CD14-positive monocyte (primary cell): ENCODE measurements at regions not wholly inside any gene's neighbourhood (a gene's known extent, or its start where the extent isn't known, plus 50 kb on each side); places are given as distances from the start of the nearest gene placed in this dataset.
"Not testable (repeated sequence)": the region's sequence is repeated elsewhere in the genome, so short reads cannot be mapped to it uniquely, and the experiment has no call there.

Source experiments
- DNase-seq, 3 donors: peaks; one replicate each; pipeline ENCODE4 v3.0.0-alpha.2; 2011 to 2022
- H2AFZ ChIP-seq: 2 replicates; pipeline ENCODE4 v1.6.0; 2012; ENCODE audit warnings: mild to moderate bottlenecking, low read depth, low read length, inconsistent platforms; ENCODE audit not compliant: insufficient read depth, poor library complexity, severe bottlenecking
- H3K27ac ChIP-seq, 2 donors: 1 replicate in 1 of 2; 2 replicates in 1 of 2; pipeline ENCODE4 v1.5.1; 2012 to 2013; ENCODE audit warnings: low read length in 2 of 2, control low read depth in 1 of 2, inconsistent platforms in 1 of 2, low read depth in 1 of 2, mild to moderate bottlenecking in 1 of 2
- H3K27me3 ChIP-seq, 2 donors: one replicate each; pipeline versions ENCODE4 v1.6.0 to v1.6.1; 2011 to 2013; ENCODE audit warnings: low read length in 2 of 2; ENCODE audit not compliant: control insufficient read depth in 2 of 2, insufficient read depth in 2 of 2
- H3K36me3 ChIP-seq, 2 donors: replicated peaks in 1 of 2; 1 replicate in 1 of 2; 2 replicates in 1 of 2; pipeline versions ENCODE4 v1.5.1 to v1.6.1; 2012 to 2013; ENCODE audit warnings: low read length in 2 of 2, control low read depth in 1 of 2, inconsistent platforms in 1 of 2, mild to moderate bottlenecking in 1 of 2; ENCODE audit not compliant: insufficient read depth in 2 of 2, control insufficient read depth in 1 of 2
- H3K4me1 ChIP-seq, 2 donors: 1 replicate in 1 of 2; 2 replicates in 1 of 2; pipeline versions ENCODE4 v1.5.1 to v1.6.1; 2012 to 2013; ENCODE audit warnings: low read length in 2 of 2, control low read depth in 1 of 2, inconsistent platforms in 1 of 2, mild to moderate bottlenecking in 1 of 2, moderate library complexity in 1 of 2; ENCODE audit not compliant: insufficient read depth in 2 of 2, control insufficient read depth in 1 of 2
- H3K4me2 ChIP-seq: replicated peaks from 2 replicates; pipeline ENCODE3; 2012; ENCODE audit warnings: low read length, moderate library complexity, mild to moderate bottlenecking; ENCODE audit not compliant: poor library complexity, severe bottlenecking; ENCODE audit errors: extremely low read depth
- H3K4me3 ChIP-seq, 3 experiments: fragments of 200-600 bp in 1 of 3; sonication (generic) in 1 of 3; replicated peaks in 1 of 3; 1 replicate in 2 of 3; 2 replicates in 1 of 3; pipeline ENCODE4 v1.5.1; 2011 to 2013; ENCODE audit warnings: low read length in 3 of 3, mild to moderate bottlenecking in 3 of 3, control low read depth in 2 of 3, low read depth in 2 of 3, inconsistent platforms in 1 of 3, moderate library complexity in 1 of 3
- H3K79me2 ChIP-seq: 2 replicates; pipeline ENCODE4 v1.6.0; 2012; ENCODE audit warnings: mild to moderate bottlenecking, control low read depth, inconsistent platforms, low read length, moderate library complexity; ENCODE audit not compliant: insufficient read depth
- H3K9ac ChIP-seq: 2 replicates; pipeline ENCODE4 v1.6.0; 2017; ENCODE audit warnings: low read length, mild to moderate bottlenecking; ENCODE audit not compliant: insufficient read depth, poor library complexity, severe bottlenecking
- H3K9me3 ChIP-seq, 2 donors: replicated peaks in 1 of 2; 1 replicate in 1 of 2; 2 replicates in 1 of 2; pipeline versions ENCODE4 v1.5.1 to v1.6.1; 2012 to 2013; ENCODE audit warnings: low read length in 2 of 2, control low read depth in 1 of 2; ENCODE audit not compliant: control insufficient read depth in 1 of 2, insufficient read depth in 1 of 2
- H4K20me1 ChIP-seq: 2 replicates; pipeline ENCODE4 v1.6.0; 2012; ENCODE audit warnings: mild to moderate bottlenecking, low read length, control low read depth, moderate library complexity; ENCODE audit not compliant: insufficient read depth
- H3K27ac Mint-ChIP-seq, 7 donors: one replicate each; pipeline ENCODE4 v1.8.0; 2020; ENCODE audit warnings: mild to moderate bottlenecking in 7 of 7, mixed read lengths in 7 of 7, moderate library complexity in 6 of 7, inconsistent platforms in 2 of 7
- H3K27me3 Mint-ChIP-seq, 3 donors: one replicate each; pipeline ENCODE4 v1.8.0; 2021 to 2022; ENCODE audit warnings: low read depth in 3 of 3, mild to moderate bottlenecking in 3 of 3, mixed read lengths in 3 of 3, moderate library complexity in 3 of 3, inconsistent platforms in 1 of 3
- H3K36me3 Mint-ChIP-seq, 2 donors: one replicate each; pipeline ENCODE4 v1.8.0; 2020; ENCODE audit warnings: mixed read lengths in 2 of 2, inconsistent platforms in 1 of 2, mild to moderate bottlenecking in 1 of 2
- H3K4me1 Mint-ChIP-seq: one replicate; pipeline ENCODE4 v1.8.0; 2020; ENCODE audit warnings: mild to moderate bottlenecking, mixed read lengths
- H3K4me3 Mint-ChIP-seq, 2 donors: one replicate each; pipeline ENCODE4 v1.8.0; 2020; ENCODE audit warnings: mild to moderate bottlenecking in 2 of 2, mixed read lengths in 2 of 2, moderate library complexity in 1 of 2
- H3K9me3 Mint-ChIP-seq, 7 donors: one replicate each; pipeline ENCODE4 v1.8.0; 2020 to 2022; ENCODE audit warnings: mixed read lengths in 7 of 7, mild to moderate bottlenecking in 6 of 7, moderate library complexity in 6 of 7, inconsistent platforms in 2 of 7
- WGBS: methylation state at CpG from one replicate; pipeline ENCODE4 v1.1.5; 2013; ENCODE audit warnings: missing lambda C conversion rate; ENCODE audit not compliant: insufficient coverage; 5-methylcytosine and 5-hydroxymethylcytosine counted together
- intact Hi-C, 2 donors: fragments of 100-400 bp; cut with micrococcal nuclease; formaldehyde crosslinking; loops; one replicate each; pipeline versions ENCODE4 v1.15.0 to v1.15.1; 2023

GRCh38 chr3:193926071-193926470 lies 209.9 kb upstream of the HES1 start:
- Mint-ChIP-seq H3K4me1 (peaks cover 13% of the 10 kb centered on the region), H3K27ac (peak overlapping the region in 5 of 7 donors; percentile 2 to 37 (median 8)), H3K9me3 (peaks cover 6 to 21% (median 15%) of the 10 kb centered on the region in 7 donors)
- H2AFZ ChIP-seq, H3K27me3 ChIP-seq, H3K4me2 ChIP-seq, H3K27ac ChIP-seq, H3K36me3 Mint-ChIP-seq, H4K20me1 ChIP-seq, H3K9ac ChIP-seq, H3K27me3 Mint-ChIP-seq, H3K4me3 Mint-ChIP-seq, H3K4me3 ChIP-seq, H3K79me2 ChIP-seq, H3K36me3 ChIP-seq, intact Hi-C loops: not testable (repeated sequence)
- WGBS: 40% methylated on average over 1 of the region's 3 CpGs
- Histone ChIP-seq H3K9me3 (peaks cover 0 to 17% of the 10 kb centered on the region in 2 donors), H3K4me1 (peaks cover 4 to 11% of the 10 kb centered on the region in 2 donors)
- peak; percentile 35 to 61 (median 50) for DNase-seq

- H3K9me3 Mint-ChIP-seq: peaks cover 6 to 21% (median 15%) of the 10 kb centered on the region in 7 donors
- H4K20me1 ChIP-seq, intact Hi-C loops: not testable (repeated sequence)
Observed at GRCh38 chr3:193927413-193928206, 208.3 kb upstream of the HES1 start.

More at GRCh38 chr3:193927413-193928206, 208.3 kb upstream of the HES1 start:
- whole genome bisulfite sequencing: 100% methylated on average over 1 of the region's 5 CpGs
- DNase-seq, H3K4me3 Mint-ChIP-seq, H3K9ac ChIP-seq, H2AFZ ChIP-seq, H3K36me3 ChIP-seq, H3K36me3 Mint-ChIP-seq, H3K4me2 ChIP-seq, H3K27me3 ChIP-seq, H3K4me3 ChIP-seq, H3K27ac ChIP-seq, H3K27me3 Mint-ChIP-seq, H3K79me2 ChIP-seq: not testable (repeated sequence)
- Histone ChIP-seq H3K4me1 (peaks cover 4 to 11% of the 10 kb centered on the region in 2 donors), H3K9me3 (peaks cover 0 to 17% of the 10 kb centered on the region in 2 donors)
- Mint-ChIP-seq H3K4me1 (peaks cover 18% of the 10 kb centered on the region), H3K27ac (peak overlapping the region in 1 of 7 donors; percentile 66)
